Prostate gland (tissue), 2 donors: ENCODE measurements at regions not wholly inside any gene's neighbourhood (a gene's known extent, or its start where the extent isn't known, plus 50 kb on each side); places are given as distances from the start of the nearest gene placed in this dataset.

Experiments used
- DNase-seq: peaks from one replicate; pipeline ENCODE4 v3.0.0-alpha.2; 2019; ENCODE audit warnings: low spot score
- H3K27ac ChIP-seq, 2 donors: fragments of 200-600 bp; sonication (generic); 2 replicates each; pipeline ENCODE4 v1.5.1; 2017 to 2019
- H3K27me3 ChIP-seq: fragments of 200-600 bp; sonication (generic); replicated peaks from 2 replicates; pipeline ENCODE4 v1.5.1; 2019; ENCODE audit not compliant: insufficient read depth
- H3K36me3 ChIP-seq, 2 donors: fragments of 200-600 bp; sonication (generic); 1 replicate in 1 of 2; 2 replicates in 1 of 2; pipeline versions ENCODE4 v1.5.1 to v1.8.1; 2017 to 2019
- H3K4me1 ChIP-seq: fragments of 200-600 bp; sonication (generic); replicated peaks from 2 replicates; pipeline ENCODE4 v1.5.1; 2019
- H3K4me3 ChIP-seq, 2 donors: fragments of 200-600 bp; sonication (generic); 2 replicates each; pipeline ENCODE4 v1.5.1; 2017 to 2019
- H3K9me3 ChIP-seq: fragments of 200-600 bp; sonication (generic); 2 replicates; pipeline ENCODE4 v1.5.1; 2017
- CTCF ChIP-seq, 4 experiments: fragments of 200-600 bp in 2 of 4; fragments of 450-650 bp in 2 of 4; sonication (generic) in 2 of 4; IDR thresholded peaks; 1 replicate in 3 of 4; 2 replicates in 1 of 4; pipeline ENCODE4 v1.5.1; 2016 to 2019; ENCODE audit warnings: antibody characterized with exemption in 4 of 4, mild to moderate bottlenecking in 2 of 4, moderate library complexity in 2 of 4
- POLR2A ChIP-seq: fragments of 450-650 bp; IDR thresholded peaks from one replicate; pipeline ENCODE4 v1.6.1; 2016; ENCODE audit warnings: antibody characterized with exemption, mild to moderate bottlenecking
- POLR2AphosphoS5 ChIP-seq: sonication (generic); formaldehyde crosslinking; IDR thresholded peaks from one replicate; pipeline ENCODE4 v1.6.1; 2017; ENCODE audit warnings: antibody characterized with exemption
- WGBS: methylation state at CpG from one replicate; pipeline ENCODE4 v1.1.5; 2018; 5-methylcytosine and 5-hydroxymethylcytosine counted together
- intact Hi-C: fragments of 100-400 bp; cut with DNase I; formaldehyde crosslinking; loops from one replicate; pipeline ENCODE4 v1.14.2; 2022

- Histone ChIP-seq H3K9me3 (no peaks in the 10 kb centered on the region), H3K4me3 (no peak overlapping the region), H3K27ac (no peak overlapping the region), H3K36me3 (no peaks in the 10 kb centered on the region), H3K4me1 (no peaks in the 10 kb centered on the region), H3K27me3 (no peaks in the 10 kb centered on the region)
- DNase-seq: no peak
- intact Hi-C loops: no loop called here
- WGBS: 37% methylated on average over 5 of the region's 5 CpGs
- TF ChIP-seq POLR2AphosphoS5: no peak
- TF ChIP-seq CTCF (IDR thresholded peaks at IDR 0.05): no peak
- no peak for TF ChIP-seq POLR2A
These were observed 199.2 kb downstream of the AHR start for GRCh38 chr7:17497549-17498167.

GRCh38 chr7:17498230-17498629, 199.8 kb downstream of the AHR start:
- Histone ChIP-seq H3K4me3 (no peak overlapping the region), H3K36me3 (no peaks in the 10 kb centered on the region), H3K27me3 (no peaks in the 10 kb centered on the region), H3K9me3 (no peaks in the 10 kb centered on the region), H3K4me1 (no peaks in the 10 kb centered on the region), H3K27ac (no peak overlapping the region)
- 73% methylated on average over 4 of the region's 4 CpGs for WGBS
- no peak for DNase-seq
- TF ChIP-seq POLR2AphosphoS5: no peak
- no peak for TF ChIP-seq CTCF (IDR thresholded peaks at IDR 0.05)
- no peak for TF ChIP-seq POLR2A
- intact Hi-C loops: no loop called here

- Histone ChIP-seq H3K4me3 (no peak overlapping the region), H3K27ac (no peak overlapping the region)
These were observed 202.3 kb downstream of the AHR start for GRCh38 chr7:17500736-17501135.

GRCh38 chr7:17501441-17502212, 203.2 kb downstream of the AHR start:
- intact Hi-C loops: no loop called here
- WGBS: 50% methylated on average over 1 of the region's 1 CpG
- no peak overlapping the region for H3K4me3 ChIP-seq

More at GRCh38 chr7:17500736-17501135, 202.3 kb downstream of the AHR start:
- TF ChIP-seq POLR2AphosphoS5 (no peak), CTCF (IDR thresholded peaks at IDR 0.05) (no peak), POLR2A (no peak)
- no peaks in the 10 kb centered on the region for H3K9me3 ChIP-seq
- no peak for DNase-seq
- no peaks in the 10 kb centered on the region for H3K4me1 ChIP-seq
- H3K36me3 ChIP-seq: no peaks in the 10 kb centered on the region
- intact Hi-C loops: no loop called here
- H3K27me3 ChIP-seq: no peaks in the 10 kb centered on the region

More at GRCh38 chr7:17501441-17502212, 203.2 kb downstream of the AHR start:
- Histone ChIP-seq H3K9me3 (no peaks in the 10 kb centered on the region), H3K4me1 (no peaks in the 10 kb centered on the region), H3K27me3 (no peaks in the 10 kb centered on the region), H3K27ac (no peak overlapping the region), H3K36me3 (no peaks in the 10 kb centered on the region)
- TF ChIP-seq POLR2A (no peak), POLR2AphosphoS5 (no peak), CTCF (IDR thresholded peaks at IDR 0.05) (no peak)
- DNase-seq: no peak
